H1 (cell line): ENCODE measurements at regions not wholly inside any gene's neighbourhood (a gene's known extent, or its start where the extent isn't known, plus 50 kb on each side); places are given as distances from the start of the nearest gene placed in this dataset.

ENCODE experiments used
- POLR2AphosphoS5 ChIP-seq: IDR thresholded peaks from 2 replicates; pipeline ENCODE4 v1.6.1; 2011; ENCODE audit warnings: low read depth, low read length
- RAD21 ChIP-seq, 2 experiments: IDR thresholded peaks in 1 of 2; conservative IDR thresholded peaks in 1 of 2; 2 replicates each; pipeline ENCODE4 v1.6.1; 2011; ENCODE audit warnings: low read depth in 2 of 2, low read length in 2 of 2, improper control_type of control experiment in 1 of 2, inconsistent platforms in 1 of 2, mild to moderate bottlenecking in 1 of 2, moderate library complexity in 1 of 2
- YY1 ChIP-seq: IDR thresholded peaks from 2 replicates; pipeline ENCODE4 v1.6.1; 2011; ENCODE audit warnings: low read depth, mild to moderate bottlenecking, low read length
- TF ChIP-seq, protein P1 (sequence below), 3 experiments: IDR thresholded peaks; 1 replicate in 2 of 3; 2 replicates in 1 of 3; pipeline versions ENCODE4 v1.5.1 to v1.6.1; 2011; ENCODE audit warnings: low read length in 3 of 3, mild to moderate bottlenecking in 3 of 3, inconsistent platforms in 2 of 3, low read depth in 1 of 3, moderate library complexity in 1 of 3; ENCODE audit not compliant: insufficient read depth in 1 of 3; ENCODE audit errors: control extremely low read depth in 1 of 3

DNA sequence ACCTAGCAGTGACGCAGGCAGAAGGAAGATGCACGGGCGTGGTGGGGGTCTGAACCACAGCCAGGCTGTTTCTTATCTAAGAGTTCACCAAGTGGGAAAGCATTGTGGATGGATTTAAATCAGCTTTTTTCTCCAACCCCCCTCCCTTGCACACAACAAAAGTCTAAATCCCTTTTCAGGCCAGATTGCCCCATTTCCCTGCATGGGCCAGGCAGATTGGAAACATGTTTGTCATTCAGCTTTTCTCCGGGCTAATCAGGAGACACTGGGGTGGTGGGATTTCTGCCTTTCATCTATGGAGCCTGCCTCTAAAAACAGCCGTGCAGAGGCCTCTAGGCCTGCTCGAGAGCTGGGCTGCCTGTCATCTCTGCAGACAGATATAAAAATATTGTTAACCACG lies 166.3 kb upstream of the LEF1 start:
- TF ChIP-seq, protein P1, sequence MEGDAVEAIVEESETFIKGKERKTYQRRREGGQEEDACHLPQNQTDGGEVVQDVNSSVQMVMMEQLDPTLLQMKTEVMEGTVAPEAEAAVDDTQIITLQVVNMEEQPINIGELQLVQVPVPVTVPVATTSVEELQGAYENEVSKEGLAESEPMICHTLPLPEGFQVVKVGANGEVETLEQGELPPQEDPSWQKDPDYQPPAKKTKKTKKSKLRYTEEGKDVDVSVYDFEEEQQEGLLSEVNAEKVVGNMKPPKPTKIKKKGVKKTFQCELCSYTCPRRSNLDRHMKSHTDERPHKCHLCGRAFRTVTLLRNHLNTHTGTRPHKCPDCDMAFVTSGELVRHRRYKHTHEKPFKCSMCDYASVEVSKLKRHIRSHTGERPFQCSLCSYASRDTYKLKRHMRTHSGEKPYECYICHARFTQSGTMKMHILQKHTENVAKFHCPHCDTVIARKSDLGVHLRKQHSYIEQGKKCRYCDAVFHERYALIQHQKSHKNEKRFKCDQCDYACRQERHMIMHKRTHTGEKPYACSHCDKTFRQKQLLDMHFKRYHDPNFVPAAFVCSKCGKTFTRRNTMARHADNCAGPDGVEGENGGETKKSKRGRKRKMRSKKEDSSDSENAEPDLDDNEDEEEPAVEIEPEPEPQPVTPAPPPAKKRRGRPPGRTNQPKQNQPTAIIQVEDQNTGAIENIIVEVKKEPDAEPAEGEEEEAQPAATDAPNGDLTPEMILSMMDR (IDR thresholded peaks at IDR 0.05; ENCODE audit: control extremely low read depth in 1 of 3, insufficient read depth in 1 of 3, low read depth in 1 of 3, low read length in 3 of 3), result no peak
- TF ChIP-seq YY1 (no peak), POLR2AphosphoS5 (no peak), RAD21 (IDR thresholded peaks at IDR 0.05 in 1 of 2, conservative IDR thresholded peaks at IDR 0.05 in 1 of 2; ENCODE audit: low read depth in 2 of 2, low read length in 2 of 2) (no peak)
